Cardiac muscle cell (in vitro differentiated cells and primary cell): ENCODE measurements at regions not wholly inside any gene's neighbourhood (a gene's known extent, or its start where the extent isn't known, plus 50 kb on each side); places are given as distances from the start of the nearest gene placed in this dataset.

Experiments
- DNase-seq, 2 donors: peaks; one replicate each; pipeline versions ENCODE4 v3.0.0 to v3.0.0-alpha.2; 2010 to 2017; ENCODE audit warnings: low read depth in 1 of 2, low spot score in 1 of 2
- H3K27ac ChIP-seq: fragments of 200-600 bp; sonication (generic); 2 replicates; pipeline ENCODE4 v1.5.1; 2016
- H3K27me3 ChIP-seq: fragments of 200-600 bp; sonication (generic); 2 replicates; pipeline ENCODE4 v1.6.0; 2016; ENCODE audit warnings: control low read depth
- H3K36me3 ChIP-seq: fragments of 200-600 bp; sonication (generic); 2 replicates; pipeline ENCODE4 v1.5.1; 2016; ENCODE audit warnings: control low read depth
- H3K4me1 ChIP-seq: fragments of 200-600 bp; sonication (generic); 2 replicates; pipeline ENCODE4 v1.8.1; 2017; ENCODE audit warnings: low read depth, mild to moderate bottlenecking, mixed run types
- H3K4me3 ChIP-seq: fragments of 200-600 bp; sonication (generic); 2 replicates; pipeline ENCODE4 v1.5.1; 2016; ENCODE audit warnings: mild to moderate bottlenecking
- H3K9me3 ChIP-seq: fragments of 200-600 bp; sonication (generic); 2 replicates; pipeline ENCODE4 v1.5.1; 2017; ENCODE audit warnings: low read depth, mild to moderate bottlenecking, control low read depth
- CTCF ChIP-seq: IDR thresholded peaks from 2 replicates; pipeline ENCODE4 v1.5.1; 2012; ENCODE audit warnings: low read depth, mild to moderate bottlenecking, low read length

- Histone ChIP-seq H3K36me3 (no peaks in the 10 kb centered on the region), H3K4me1 (no peaks in the 10 kb centered on the region), H3K27me3 (no peaks in the 10 kb centered on the region), H3K27ac (no peak overlapping the region), H3K4me3 (no peak overlapping the region), H3K9me3 (no peaks in the 10 kb centered on the region)
- no peak for DNase-seq
- no peak for TF ChIP-seq CTCF
Observed at GRCh38 chr2:104404526-104404925, 449.4 kb upstream of the POU3F3 start.

GRCh38 chr2:104405623-104406022 lies 448.3 kb upstream of the POU3F3 start:
- H3K27me3 ChIP-seq: no peaks in the 10 kb centered on the region
- no peak for DNase-seq
- no peak overlapping the region for H3K27ac ChIP-seq
- H3K36me3 ChIP-seq: no peaks in the 10 kb centered on the region
- no peak overlapping the region for H3K4me3 ChIP-seq
- no peaks in the 10 kb centered on the region for H3K4me1 ChIP-seq
- no peaks in the 10 kb centered on the region for H3K9me3 ChIP-seq
- TF ChIP-seq CTCF: no peak

GRCh38 chr2:104406261-104406726 lies 447.6 kb upstream of the POU3F3 start:
- no peak overlapping the region for H3K27ac ChIP-seq
- peak in 1 of 2 donors; percentile 30 for DNase-seq
- no peaks in the 10 kb centered on the region for H3K36me3 ChIP-seq
- H3K4me1 ChIP-seq: no peaks in the 10 kb centered on the region
- no peak overlapping the region for H3K4me3 ChIP-seq
- no peaks in the 10 kb centered on the region for H3K27me3 ChIP-seq
- no peaks in the 10 kb centered on the region for H3K9me3 ChIP-seq
- TF ChIP-seq CTCF: no peak

GRCh38 chr2:104407641-104408040 lies 446.3 kb upstream of the POU3F3 start:
- H3K4me3 ChIP-seq: no peak overlapping the region
- no peaks in the 10 kb centered on the region for H3K9me3 ChIP-seq
- no peak overlapping the region for H3K27ac ChIP-seq
- H3K4me1 ChIP-seq: no peaks in the 10 kb centered on the region
- TF ChIP-seq CTCF: no peak
- no peak for DNase-seq
- no peaks in the 10 kb centered on the region for H3K36me3 ChIP-seq
- H3K27me3 ChIP-seq: no peaks in the 10 kb centered on the region

GRCh38 chr2:104408266-104408665 lies 445.6 kb upstream of the POU3F3 start:
- H3K27ac ChIP-seq: no peak overlapping the region

More at GRCh38 chr2:104408266-104408665, 445.6 kb upstream of the POU3F3 start:
- Histone ChIP-seq H3K9me3 (no peaks in the 10 kb centered on the region), H3K4me1 (no peaks in the 10 kb centered on the region), H3K36me3 (no peaks in the 10 kb centered on the region), H3K4me3 (no peak overlapping the region), H3K27me3 (no peaks in the 10 kb centered on the region)
- TF ChIP-seq CTCF: no peak
- peak in 1 of 2 donors; percentile 30 for DNase-seq
